Stimulated activated CD4-positive, alpha-beta T cell treated with anti-CD3 and anti-CD28 coated beads, Interleukin-2, amount 100 ng/mL, for 24 hours (primary cell): ENCODE measurements at regions not wholly inside any gene's neighbourhood (a gene's known extent, or its start where the extent isn't known, plus 50 kb on each side); places are given as distances from the start of the nearest gene placed in this dataset.

Experiments
- DNase-seq, 2 donors: peaks; one replicate each; pipeline ENCODE4 v3.0.0-alpha.2; 2020

DNA sequence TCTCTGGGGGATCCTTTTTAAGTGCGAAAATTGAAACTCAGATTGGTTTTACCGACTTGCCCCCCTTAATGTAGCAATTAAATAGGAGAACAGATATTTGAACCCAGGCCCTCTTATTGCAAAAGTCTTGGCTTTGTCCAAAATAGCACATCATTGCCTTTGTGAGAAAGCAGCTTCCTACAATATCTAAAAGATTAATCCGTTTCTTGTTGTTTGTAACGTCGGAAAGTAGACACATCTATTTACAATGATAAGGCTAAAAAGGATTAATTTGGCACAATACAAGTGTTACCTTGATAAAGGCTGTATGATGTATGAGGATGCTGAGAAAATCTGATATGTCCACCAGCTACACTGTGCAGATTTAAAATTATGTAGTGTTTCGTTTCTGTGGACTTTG, 108.7 kb upstream of the SLC10A2 start:
- DNase-seq, result no peak

DNA sequence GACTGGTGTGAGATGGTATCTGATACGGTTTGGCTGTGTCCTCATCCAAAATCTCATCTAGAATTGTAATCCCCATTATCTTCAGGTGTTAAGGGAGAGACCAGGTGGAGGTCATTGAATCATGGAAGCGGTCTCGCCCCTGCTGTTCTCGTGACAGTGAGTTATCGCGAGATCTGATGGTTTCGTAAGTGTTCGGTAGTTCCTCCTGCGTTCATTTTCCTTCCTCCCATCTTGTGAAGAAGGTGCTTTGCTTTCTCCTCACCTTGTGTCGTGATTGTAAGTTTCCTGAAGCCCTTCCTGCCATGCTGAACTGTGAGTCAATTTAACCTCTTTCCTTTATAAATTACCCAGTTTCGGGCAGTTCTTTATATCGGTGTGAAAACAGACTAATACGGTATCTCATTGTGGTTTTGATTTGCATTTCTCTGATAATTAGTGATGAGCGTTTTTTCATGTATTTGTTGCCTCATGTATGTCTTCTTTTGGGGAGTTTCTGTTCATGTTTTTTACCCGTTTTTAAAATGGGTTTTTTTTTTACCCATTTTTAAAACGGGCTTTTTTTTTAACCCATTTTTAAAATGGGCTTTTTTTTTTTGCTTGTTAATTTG, 102.8 kb upstream of the SLC10A2 start:
- no peak for DNase-seq

DNA sequence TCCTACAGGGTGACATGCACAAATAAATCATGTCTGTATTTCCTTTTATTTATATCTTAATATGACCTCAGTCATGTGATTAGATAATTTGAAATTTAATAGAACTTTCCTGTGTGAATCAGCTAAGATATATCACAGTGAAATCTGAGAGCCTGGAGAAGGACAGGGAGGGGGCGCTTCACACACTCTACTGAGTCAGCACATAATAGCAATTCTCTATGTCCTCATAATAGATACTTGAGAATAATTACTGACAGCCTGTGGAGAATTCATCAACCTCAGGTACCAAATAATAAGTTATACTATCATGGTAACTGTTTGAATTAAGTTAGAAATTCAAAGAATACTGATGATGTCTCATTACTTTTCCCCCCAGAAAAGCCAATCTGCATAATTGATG, 98.0 kb upstream of the SLC10A2 start:
- no peak for DNase-seq

DNA sequence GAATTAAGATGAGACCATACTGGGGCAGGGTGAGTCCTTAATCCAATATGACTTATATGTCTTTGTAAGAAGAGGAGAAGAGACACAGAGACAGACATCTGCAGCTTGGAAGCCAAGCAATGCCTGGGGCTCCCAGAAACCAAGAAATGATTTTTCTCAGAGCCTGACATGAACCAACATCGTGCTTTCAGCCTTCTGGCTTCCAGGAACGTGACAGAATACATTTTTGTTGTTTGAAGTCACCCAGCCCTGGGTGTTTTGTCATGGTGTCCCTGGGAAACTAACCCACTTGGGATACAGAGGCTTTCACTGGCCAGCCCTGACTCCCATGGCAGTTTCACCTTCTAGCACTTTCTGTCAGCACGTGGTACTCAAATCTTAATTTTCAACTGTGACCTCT, 95.3 kb upstream of the SLC10A2 start:
- DNase-seq, result no peak

DNA sequence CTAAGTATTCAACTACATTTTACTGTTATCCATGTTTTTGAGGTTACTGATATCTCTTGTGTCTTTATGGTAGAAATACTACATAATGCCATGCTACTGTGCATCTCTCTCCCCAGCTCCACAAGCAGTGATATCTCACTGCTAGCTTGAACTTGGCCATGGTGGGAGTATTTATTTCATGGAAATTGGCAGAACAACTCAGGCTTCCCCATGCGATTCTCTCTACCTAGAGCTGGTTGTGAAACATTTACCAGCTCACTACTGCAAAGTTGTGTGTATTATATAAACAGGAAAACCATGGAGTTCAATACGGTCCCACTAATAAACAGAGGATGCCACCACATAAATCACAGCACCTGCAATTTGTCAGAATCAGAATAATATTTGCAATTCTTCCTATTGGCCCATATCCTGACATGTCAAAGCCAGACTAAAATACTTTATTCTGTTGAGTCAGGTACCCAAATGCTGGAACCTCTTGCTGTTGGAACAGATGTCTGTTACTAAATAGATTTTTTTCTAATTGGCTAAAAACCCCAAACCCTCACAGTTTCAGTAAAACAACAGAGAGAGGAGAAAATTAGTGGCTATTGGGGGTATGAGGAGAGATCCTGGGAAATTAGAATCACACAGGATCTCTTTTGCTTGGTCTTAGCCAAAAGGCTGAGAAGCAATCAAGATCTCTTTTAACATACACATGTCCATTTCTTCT, 91.4 kb upstream of the SLC10A2 start:
- no peak for DNase-seq

DNA sequence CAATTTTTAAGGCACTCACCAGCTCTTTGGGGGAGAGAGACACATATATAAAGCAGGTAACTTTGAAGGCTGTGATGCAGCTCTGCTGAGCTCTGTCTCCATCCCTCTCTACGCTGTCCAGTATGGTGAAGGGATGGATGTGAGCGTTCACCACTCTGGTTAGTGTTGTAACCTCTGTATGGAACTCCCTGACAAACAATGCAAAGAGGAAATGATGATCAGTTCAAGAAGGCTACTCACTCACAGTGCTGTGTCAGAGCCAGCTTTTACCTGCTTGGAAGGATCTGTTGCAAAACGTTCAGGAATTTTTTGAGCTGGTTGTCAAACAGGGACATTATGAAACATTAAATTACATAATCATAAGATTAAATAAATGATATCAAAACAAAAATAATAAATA, 90.8 kb upstream of the SLC10A2 start:
- no peak for DNase-seq

DNA sequence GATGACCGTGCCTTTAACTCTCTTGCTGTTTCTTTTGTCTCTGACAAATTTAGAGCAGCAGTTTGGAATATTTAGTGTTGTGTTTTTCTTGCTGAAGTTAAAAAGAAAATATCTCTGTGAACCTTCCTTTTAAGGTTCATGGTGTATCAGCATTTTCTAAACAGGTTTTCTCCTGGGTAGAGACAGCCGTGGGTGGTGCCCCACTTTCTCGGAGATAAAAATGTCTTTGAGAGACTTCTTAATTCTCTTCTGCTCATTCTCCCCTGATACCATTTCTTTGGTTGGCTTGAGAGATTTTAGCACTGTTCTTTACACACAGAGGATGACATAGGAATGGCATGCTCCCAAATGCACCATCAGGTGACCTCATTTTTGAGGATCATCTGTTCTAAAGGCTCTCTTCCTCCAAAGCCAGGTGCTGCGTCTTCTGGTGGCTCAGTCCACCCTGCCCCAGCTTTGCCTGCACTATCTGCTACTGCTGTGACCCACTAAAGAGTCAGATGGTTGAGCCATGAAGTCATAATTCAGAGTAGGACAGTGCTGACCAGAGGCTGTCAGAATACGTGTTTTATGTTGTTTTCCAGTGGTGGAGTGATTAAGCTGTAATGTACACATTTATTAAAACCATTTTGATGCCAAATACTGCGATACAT, 90.3 kb upstream of the SLC10A2 start:
- DNase-seq, result no peak

DNA sequence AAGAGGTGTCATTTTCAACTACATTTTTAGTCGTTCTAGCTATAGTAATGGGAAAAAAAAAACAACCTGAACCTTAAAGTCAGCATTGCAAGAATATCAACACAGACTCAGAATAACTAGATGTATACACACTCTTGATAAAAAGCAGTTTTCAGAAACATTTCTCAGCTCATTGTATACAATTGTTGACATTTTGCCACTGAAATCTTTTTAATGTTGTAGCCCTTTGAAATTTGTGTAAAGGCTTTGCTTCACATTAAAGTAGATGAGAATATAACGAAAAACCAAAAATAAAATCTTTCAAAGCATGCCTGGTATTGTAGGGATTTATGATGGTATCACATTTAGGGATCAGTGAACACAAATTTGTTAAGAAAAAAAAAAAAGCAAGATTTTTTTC, 87.2 kb upstream of the SLC10A2 start:
- DNase-seq, result no peak

DNA sequence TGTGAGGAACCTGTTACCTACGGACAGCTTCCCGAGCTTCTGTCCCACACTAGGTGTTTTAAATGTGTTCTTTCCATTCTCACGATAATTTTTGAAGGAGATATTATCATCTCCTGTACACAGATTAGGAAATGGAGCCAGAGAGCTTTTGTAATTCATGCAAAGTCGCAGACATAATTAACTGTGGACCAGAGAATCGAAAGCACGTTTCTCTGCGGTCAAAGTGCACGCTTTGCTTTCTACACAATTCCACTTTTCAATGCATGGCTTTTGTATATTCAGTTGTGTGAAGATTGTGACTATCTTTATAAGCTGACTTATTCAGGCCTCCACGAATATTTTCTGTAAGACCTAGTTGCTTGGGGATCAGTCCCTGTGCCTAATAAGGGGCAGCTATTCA, 81.7 kb upstream of the SLC10A2 start:
- DNase-seq, result no peak

DNA sequence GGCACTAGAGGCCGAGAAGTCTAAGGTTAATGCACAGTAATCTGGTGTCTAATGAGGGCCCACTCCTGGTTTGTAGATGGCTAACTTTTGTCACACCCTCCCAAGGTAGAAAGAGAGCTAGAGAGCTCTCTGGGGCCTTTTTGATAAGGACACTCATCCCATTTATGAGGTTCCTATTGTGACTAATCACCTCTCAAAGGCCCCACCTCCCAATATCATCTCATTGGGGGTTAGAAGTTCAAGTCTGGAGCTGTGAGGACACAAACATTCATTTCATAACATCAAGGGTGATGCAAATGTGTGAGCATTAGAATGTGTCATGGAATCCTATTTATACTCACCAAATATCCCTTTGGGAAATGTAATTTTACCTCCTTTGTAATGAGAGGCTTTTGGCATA, 79.2 kb upstream of the SLC10A2 start:
- DNase-seq, result no peak

DNA sequence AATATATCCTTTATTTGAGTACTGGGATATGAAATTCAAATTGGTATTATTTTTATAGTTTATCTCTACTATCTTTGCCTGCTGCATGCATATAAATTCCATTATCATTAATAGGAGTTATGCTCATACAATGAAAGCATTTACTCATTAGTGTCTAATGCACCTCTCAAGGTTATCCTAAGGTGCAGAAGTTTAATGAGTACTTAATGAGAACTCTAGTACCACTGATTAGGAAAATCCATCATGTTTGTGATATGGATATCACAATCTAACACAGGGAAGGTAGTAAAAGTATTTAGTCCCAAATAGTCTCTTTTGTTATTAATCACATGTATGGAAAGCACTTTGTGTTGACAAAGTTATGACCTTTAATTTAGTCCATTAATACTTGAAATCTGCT, 77.2 kb upstream of the SLC10A2 start:
- DNase-seq, result no peak

DNA sequence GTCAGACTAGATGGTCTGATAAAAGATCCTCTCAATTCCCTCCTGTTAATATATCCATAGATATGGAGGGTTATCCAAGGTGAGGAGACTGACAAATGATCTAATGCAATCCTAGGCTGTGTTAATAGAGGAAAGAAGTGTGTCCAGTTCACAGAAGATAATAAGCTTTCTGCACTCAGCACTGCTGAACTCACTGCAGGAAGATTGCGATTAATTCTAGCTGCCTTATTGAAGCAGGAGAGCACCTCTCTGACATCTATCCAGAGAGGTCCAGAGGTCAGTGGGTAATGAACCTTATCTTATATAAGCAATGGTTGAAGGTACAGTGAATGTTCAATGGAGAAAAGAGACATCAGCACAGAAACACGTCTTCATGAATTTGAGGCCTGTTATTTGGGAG, 75.9 kb upstream of the SLC10A2 start:
- no peak for DNase-seq

DNA sequence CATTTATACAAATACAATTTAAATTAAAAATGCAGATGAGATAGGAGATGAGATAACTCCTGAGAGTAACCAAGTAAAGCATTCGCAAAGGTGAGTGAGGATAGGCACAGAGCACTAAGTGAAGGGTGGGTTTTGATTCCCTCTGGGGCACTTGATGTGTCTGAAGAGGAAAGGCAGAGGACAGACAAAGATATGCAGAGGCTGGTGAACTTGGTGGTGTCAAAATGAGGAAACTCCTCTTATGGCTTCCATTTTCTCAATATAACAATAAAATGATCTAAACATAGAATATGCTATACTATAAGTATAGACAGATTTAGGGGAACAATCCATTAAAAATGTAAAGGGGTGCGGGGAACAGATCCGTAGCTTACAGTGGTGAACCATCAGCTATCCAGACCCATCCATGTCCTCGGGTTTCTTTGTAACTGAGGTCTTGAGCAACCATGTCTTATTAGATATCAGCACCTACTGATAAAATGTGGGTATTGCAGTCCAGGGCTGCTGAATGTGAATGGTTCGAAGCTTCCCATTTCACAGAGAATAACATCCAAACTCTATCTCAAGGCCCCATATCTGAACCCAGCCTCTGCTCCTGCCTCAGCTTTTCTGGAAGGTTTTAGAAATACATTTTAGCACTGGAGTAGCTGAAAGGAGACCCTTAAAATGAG, 73.9 kb upstream of the SLC10A2 start:
- DNase-seq, result no peak

DNA sequence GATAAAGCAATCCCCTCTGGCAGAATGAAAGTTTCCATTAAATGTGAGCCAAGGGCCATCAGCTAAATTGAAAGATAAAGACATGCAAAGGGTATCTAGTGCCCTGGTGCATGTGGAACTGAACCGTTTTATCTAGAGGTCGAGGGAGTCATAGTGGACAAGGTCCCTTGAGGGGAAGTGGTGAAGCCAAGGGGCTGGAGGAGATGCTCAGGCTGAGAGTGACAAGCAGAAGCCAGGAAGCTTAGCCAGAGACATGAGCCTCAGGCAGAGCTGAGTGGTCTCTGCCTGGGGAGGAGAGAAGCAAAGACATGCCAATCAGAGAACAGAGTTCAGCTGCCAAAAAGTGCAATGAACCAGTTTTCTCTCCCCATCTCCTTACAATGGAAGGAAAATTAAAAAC, 68.1 kb upstream of the SLC10A2 start:
- no peak for DNase-seq

DNA sequence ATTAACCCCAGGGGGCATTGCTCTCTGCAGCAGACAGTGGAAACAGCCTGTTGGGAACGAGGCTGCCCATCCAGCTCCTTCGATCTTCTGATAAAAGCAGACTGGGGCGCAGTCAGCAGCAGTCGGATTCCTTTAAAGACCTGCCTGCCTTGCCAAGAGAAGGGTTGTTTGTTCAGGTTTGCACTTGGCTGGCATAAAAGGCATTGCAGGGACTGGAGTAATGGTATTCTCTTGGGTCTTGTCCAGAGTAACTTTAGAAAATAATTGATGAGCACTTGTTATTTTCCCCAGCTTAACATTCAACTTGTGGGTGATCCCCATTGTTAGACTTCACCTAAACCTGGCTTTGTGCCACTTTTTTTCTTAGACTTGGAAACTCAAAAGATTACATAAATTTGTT, 67.3 kb upstream of the SLC10A2 start:
- no peak for DNase-seq

DNA sequence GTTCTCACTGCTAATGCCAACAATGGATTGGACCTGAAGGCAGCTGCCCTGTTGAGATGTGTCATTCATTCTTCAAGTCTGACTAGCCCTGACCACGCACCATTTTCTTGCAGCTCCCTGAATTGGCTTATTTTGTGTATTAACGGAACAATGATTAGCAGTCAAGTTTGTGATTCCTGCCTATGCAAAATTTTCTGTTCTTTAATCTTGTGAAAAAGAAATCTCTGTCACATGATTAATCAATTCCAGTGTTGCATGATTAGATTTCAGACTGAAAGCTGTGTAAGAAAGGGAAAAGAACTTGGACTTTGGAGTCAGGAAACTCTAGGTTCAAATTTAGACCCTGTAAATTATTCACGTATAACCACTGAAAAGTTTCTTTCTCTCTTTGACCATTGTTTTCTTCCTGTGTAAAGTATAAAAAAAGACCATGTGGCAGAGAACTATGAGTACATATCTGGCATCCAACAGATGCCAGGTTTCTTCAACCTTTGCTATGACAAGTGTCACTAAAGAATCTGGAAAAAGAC, 64.5 kb upstream of the SLC10A2 start:
- no peak for DNase-seq

DNA sequence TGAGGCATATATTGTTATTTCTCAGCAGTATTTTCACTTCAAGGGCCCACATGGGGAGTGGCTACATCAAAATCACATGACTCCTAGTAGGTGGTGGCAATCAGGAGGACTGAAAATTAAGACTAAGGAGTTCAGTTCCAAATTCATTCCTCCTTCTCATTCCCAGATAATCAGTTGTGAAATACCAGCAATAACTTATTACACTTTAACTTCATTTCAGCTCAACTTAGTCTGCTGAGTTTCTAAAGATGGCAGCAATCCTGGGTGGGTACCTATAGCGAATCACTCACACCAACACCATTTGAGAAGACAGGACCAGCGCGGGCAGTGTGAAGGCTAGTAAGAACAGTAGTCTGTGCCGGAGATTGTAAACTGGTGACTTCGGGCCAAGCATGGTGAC, 63.9 kb upstream of the SLC10A2 start:
- DNase-seq, result no peak
